ENCODE measurements at regions not wholly inside any gene's neighbourhood (a gene's known extent, or its start where the extent isn't known, plus 50 kb on each side); places are given as distances from the start of the nearest gene placed in this dataset.

DNA sequence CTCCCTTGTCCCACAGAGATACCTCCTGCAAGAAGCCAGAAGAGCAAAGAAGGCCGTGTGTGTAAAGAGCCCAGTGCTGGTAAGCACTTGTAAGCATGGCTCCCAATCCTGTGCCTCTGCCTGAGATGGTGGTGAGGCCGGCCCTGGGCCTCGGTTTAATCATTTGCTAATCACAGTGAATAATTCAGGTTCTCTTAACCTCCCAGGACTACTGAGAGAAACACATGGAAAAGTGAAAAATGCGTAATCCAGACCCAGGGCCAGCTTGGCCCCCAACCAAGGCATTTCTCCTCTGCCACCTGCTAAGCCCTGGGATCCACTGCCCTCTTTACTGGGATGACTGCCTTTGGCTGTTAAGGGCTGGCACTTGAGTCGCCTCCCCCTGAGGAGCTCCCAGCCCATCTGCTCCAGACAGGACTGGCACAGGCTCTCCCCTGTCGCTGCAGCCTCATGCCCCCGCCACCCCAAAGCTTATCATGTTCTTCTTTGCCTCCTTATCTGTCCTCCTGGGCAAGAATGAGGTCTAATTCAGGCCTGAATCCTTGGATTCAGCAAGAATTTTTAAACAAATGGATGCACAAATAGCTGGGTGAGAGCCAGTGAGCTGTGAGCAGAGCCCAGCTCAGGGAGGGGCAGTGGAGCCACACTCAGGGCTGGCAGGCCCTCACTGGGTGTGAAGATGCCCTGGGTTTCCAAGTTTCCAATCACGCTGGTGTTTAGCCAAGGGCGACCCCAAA is 193.9 kb upstream of the HS6ST1 start:
- H3K4me1 ChIP-seq: peaks cover 39% of the 10 kb centered on the region
- WGBS, 2 donors: 67 to 68% methylated on average over 9 of the region's 9 CpGs
- H3K27me3 ChIP-seq: no peaks in the 10 kb centered on the region
- peak overlapping the region; percentile 35 to 56 for H3K27ac ChIP-seq
- intact Hi-C loops (cut with DNase I; ENCODE audit: low total_unique reads): no loop called here
- no peaks in the 10 kb centered on the region for H3K36me3 ChIP-seq (ENCODE audit: low read depth, missing control alignments)
- TF ChIP-seq, protein P1, sequence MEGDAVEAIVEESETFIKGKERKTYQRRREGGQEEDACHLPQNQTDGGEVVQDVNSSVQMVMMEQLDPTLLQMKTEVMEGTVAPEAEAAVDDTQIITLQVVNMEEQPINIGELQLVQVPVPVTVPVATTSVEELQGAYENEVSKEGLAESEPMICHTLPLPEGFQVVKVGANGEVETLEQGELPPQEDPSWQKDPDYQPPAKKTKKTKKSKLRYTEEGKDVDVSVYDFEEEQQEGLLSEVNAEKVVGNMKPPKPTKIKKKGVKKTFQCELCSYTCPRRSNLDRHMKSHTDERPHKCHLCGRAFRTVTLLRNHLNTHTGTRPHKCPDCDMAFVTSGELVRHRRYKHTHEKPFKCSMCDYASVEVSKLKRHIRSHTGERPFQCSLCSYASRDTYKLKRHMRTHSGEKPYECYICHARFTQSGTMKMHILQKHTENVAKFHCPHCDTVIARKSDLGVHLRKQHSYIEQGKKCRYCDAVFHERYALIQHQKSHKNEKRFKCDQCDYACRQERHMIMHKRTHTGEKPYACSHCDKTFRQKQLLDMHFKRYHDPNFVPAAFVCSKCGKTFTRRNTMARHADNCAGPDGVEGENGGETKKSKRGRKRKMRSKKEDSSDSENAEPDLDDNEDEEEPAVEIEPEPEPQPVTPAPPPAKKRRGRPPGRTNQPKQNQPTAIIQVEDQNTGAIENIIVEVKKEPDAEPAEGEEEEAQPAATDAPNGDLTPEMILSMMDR (IDR thresholded peaks at IDR 0.05): no peak
- no peak for TF ChIP-seq POLR2A (IDR thresholded peaks at IDR 0.05)
- H3K4me3 ChIP-seq: no peak overlapping the region
- peak; percentile 90 for DNase-seq
- H3K9me3 ChIP-seq: no peaks in the 10 kb centered on the region

DNA sequence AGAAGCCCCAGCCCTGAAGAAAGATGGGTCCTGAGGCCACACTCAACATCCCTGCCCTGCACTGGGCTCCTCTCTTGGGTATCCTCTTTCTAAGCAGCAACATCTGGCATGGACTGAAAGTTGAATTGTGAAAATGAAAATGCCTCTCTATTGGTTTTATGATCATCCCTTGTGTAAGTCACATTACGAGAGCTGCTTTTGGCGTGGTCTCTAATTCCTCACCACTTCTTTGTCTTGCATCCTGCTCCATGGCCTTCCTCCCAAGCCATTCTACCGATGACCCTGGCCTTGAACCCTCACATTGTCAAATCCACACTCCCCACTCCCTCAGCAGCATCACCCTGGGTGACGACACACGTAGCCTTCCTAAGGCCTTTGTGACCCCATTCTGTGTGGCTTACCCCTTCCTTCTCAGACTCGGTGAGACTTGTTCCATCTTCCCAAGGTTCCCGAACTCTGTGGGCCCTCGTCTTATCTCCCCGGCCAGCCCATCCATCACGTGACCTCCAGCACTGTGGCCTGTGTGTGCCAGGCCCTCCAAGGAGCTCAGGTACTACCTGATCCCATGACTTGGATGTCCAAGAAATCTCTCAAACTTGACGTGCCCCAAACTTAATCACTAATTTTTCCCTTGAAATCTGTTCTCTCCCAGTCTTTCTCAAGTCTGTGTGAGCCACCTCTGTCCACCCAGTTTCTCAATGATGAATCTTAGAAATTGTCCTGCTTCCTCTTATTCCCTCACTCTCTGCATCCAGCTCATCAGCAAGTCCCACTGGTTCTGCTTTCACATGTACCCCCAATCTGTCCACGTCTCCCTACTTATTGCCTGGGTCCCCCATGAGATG is 194.7 kb upstream of the HS6ST1 start:
- TF ChIP-seq POLR2A (IDR thresholded peaks at IDR 0.05): no peak
- TF ChIP-seq, protein P1 (IDR thresholded peaks at IDR 0.05): no peak
- Histone ChIP-seq H3K9me3 (no peaks in the 10 kb centered on the region), H3K4me1 (peaks cover 39% of the 10 kb centered on the region), H3K27me3 (no peaks in the 10 kb centered on the region), H3K27ac (peak overlapping the region; percentile 11 to 62), H3K4me3 (no peak overlapping the region), H3K36me3 (ENCODE audit: low read depth, missing control alignments) (no peaks in the 10 kb centered on the region)
- 59 to 72% methylated on average over 12 of the region's 12 CpGs for WGBS, 2 donors
- intact Hi-C loops (cut with DNase I; ENCODE audit: low total_unique reads): no loop called here
- no peak for DNase-seq

DNA sequence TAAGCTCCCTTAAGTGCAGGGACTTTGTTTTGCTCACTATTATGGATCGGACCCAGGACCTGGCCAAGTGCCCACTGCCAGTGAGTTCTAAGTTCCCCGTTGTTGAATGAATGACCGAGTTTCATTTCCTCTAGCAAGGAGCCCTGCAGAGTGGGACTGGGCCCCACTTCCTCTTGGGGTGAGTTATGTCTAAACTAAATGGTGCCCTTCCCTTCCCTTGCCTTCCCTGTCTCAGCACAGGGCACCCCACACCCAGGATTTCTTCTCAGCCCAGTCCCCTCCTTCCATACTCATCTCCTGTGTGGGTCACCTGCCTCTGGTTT is 195.3 kb upstream of the HS6ST1 start:
- Histone ChIP-seq H3K27me3 (no peaks in the 10 kb centered on the region), H3K9me3 (no peaks in the 10 kb centered on the region), H3K36me3 (ENCODE audit: low read depth, missing control alignments) (no peaks in the 10 kb centered on the region), H3K4me3 (no peak overlapping the region), H3K27ac (peak overlapping the region; percentile 11 to 62), H3K4me1 (peaks cover 39% of the 10 kb centered on the region)
- WGBS, 2 donors: 77 to 84% methylated on average over 3 of the region's 3 CpGs
- no peak for DNase-seq
- intact Hi-C loops (cut with DNase I; ENCODE audit: low total_unique reads): no loop called here
- TF ChIP-seq POLR2A (IDR thresholded peaks at IDR 0.05): no peak
- TF ChIP-seq, protein P1 (IDR thresholded peaks at IDR 0.05): no peak

DNA sequence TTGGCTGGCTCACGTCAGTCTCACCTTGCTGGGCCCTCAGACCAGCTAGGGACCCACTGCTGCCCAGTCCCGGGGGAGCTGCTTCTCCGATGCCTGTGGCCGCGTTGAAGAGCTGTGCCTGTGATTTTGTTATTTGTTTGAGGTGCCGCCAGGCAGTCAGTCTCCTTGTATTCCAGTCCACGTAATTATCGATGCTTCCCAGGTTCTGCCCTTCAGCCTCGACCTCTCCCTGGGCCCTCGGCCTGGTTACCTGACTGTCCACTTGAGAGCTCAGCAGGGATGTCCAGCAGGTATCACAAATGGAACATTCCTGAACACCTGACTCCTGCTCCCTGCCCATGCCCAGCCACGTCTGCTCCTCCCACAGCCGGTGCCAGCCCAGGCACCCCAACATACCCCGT is 195.9 kb upstream of the HS6ST1 start:
- TF ChIP-seq POLR2A (IDR thresholded peaks at IDR 0.05): no peak
- TF ChIP-seq, protein P1 (IDR thresholded peaks at IDR 0.05): no peak
- H3K9me3 ChIP-seq: no peaks in the 10 kb centered on the region
- no peaks in the 10 kb centered on the region for H3K27me3 ChIP-seq
- intact Hi-C loops (cut with DNase I; ENCODE audit: low total_unique reads): no loop called here
- H3K4me1 ChIP-seq: peaks cover 39% of the 10 kb centered on the region
- no peak overlapping the region for H3K4me3 ChIP-seq
- peak overlapping the region in 1 of 2 donors; percentile 37 for H3K27ac ChIP-seq
- WGBS, 2 donors: 94 to 97% methylated on average over 13 of the region's 13 CpGs
- DNase-seq: no peak
- no peaks in the 10 kb centered on the region for H3K36me3 ChIP-seq (ENCODE audit: low read depth, missing control alignments)

Data from testis (tissue), 2 donors.